GM23338 (cell line): ENCODE measurements at regions not wholly inside any gene's neighbourhood (a gene's known extent, or its start where the extent isn't known, plus 50 kb on each side); places are given as distances from the start of the nearest gene placed in this dataset.

Experiments
- EZH2phosphoT487 ChIP-seq: fragments of 200-600 bp; sonication (generic); IDR thresholded peaks from one replicate; pipeline ENCODE4 v1.8.1; 2018; ENCODE audit warnings: antibody characterized with exemption; ENCODE audit not compliant: unreplicated experiment
- POLR2AphosphoS5 ChIP-seq: IDR thresholded peaks from 2 replicates; pipeline ENCODE4 v1.6.1; 2016; ENCODE audit warnings: antibody characterized with exemption, low read depth
- TF ChIP-seq, protein P1 (sequence below): IDR thresholded peaks from one replicate; pipeline ENCODE4 v1.6.1; 2018; ENCODE audit warnings: antibody characterized with exemption; ENCODE audit not compliant: unreplicated experiment
- TF ChIP-seq, protein P2 (sequence below), 2 experiments: fragments of 200-600 bp in 1 of 2; sonication (generic) in 1 of 2; conservative IDR thresholded peaks; 2 replicates each; pipeline versions ENCODE4 v1.5.1 to v1.6.1; 2016 to 2017; ENCODE audit warnings: antibody characterized with exemption in 2 of 2, low read depth in 2 of 2, mild to moderate bottlenecking in 2 of 2, moderate library complexity in 1 of 2

DNA sequence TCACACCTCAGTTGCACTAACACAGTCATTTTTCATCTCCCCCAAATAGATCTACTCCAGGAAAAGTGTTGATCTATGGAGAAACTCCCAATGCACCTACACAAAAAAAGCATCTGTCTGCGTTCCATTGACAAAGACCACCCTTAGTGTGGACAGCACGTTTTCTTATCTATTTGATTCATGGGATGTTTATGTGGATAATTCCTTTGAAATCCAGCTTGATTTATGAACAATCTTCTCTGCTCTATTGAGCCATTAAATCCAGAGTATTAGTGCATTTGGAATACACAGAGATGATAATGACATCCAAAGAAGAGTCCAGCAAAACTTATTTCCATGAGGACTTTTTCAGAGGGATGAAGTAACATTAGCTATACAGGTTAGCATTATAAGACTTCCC is 1221.9 kb upstream of the NXPH2 start:
- no peak for TF ChIP-seq POLR2AphosphoS5
- TF ChIP-seq, protein P1, sequence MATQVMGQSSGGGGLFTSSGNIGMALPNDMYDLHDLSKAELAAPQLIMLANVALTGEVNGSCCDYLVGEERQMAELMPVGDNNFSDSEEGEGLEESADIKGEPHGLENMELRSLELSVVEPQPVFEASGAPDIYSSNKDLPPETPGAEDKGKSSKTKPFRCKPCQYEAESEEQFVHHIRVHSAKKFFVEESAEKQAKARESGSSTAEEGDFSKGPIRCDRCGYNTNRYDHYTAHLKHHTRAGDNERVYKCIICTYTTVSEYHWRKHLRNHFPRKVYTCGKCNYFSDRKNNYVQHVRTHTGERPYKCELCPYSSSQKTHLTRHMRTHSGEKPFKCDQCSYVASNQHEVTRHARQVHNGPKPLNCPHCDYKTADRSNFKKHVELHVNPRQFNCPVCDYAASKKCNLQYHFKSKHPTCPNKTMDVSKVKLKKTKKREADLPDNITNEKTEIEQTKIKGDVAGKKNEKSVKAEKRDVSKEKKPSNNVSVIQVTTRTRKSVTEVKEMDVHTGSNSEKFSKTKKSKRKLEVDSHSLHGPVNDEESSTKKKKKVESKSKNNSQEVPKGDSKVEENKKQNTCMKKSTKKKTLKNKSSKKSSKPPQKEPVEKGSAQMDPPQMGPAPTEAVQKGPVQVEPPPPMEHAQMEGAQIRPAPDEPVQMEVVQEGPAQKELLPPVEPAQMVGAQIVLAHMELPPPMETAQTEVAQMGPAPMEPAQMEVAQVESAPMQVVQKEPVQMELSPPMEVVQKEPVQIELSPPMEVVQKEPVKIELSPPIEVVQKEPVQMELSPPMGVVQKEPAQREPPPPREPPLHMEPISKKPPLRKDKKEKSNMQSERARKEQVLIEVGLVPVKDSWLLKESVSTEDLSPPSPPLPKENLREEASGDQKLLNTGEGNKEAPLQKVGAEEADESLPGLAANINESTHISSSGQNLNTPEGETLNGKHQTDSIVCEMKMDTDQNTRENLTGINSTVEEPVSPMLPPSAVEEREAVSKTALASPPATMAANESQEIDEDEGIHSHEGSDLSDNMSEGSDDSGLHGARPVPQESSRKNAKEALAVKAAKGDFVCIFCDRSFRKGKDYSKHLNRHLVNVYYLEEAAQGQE: no peak
- TF ChIP-seq, protein P2, sequence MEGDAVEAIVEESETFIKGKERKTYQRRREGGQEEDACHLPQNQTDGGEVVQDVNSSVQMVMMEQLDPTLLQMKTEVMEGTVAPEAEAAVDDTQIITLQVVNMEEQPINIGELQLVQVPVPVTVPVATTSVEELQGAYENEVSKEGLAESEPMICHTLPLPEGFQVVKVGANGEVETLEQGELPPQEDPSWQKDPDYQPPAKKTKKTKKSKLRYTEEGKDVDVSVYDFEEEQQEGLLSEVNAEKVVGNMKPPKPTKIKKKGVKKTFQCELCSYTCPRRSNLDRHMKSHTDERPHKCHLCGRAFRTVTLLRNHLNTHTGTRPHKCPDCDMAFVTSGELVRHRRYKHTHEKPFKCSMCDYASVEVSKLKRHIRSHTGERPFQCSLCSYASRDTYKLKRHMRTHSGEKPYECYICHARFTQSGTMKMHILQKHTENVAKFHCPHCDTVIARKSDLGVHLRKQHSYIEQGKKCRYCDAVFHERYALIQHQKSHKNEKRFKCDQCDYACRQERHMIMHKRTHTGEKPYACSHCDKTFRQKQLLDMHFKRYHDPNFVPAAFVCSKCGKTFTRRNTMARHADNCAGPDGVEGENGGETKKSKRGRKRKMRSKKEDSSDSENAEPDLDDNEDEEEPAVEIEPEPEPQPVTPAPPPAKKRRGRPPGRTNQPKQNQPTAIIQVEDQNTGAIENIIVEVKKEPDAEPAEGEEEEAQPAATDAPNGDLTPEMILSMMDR (conservative IDR thresholded peaks at IDR 0.05; ENCODE audit: low read depth in 2 of 2): no peak
- no peak for TF ChIP-seq EZH2phosphoT487
